ENCODE measurements at regions not wholly inside any gene's neighbourhood (a gene's known extent, or its start where the extent isn't known, plus 50 kb on each side); places are given as distances from the start of the nearest gene placed in this dataset.

GRCh38 chr20:51319522-51319921 lies 223.0 kb downstream of the NFATC2 start:
- H3K9ac ChIP-seq (ENCODE audit: low read length in 2 of 2) = no peak overlapping the region
- H3K27ac ChIP-seq (ENCODE audit: low read length) = no peak overlapping the region
- no peaks in the 10 kb centered on the region for H3K4me1 ChIP-seq (ENCODE audit: control insufficient read depth, insufficient read depth, low read length)
- no peaks in the 10 kb centered on the region for H3K36me3 ChIP-seq (ENCODE audit: control insufficient read depth in 2 of 2, insufficient read depth in 2 of 2, low read length in 2 of 2)
- H3K4me3 ChIP-seq (ENCODE audit: low read length in 2 of 2) = no peak overlapping the region
- peaks cover 0 to 7% of the 10 kb centered on the region in 2 donors for H3K27me3 ChIP-seq (ENCODE audit: control insufficient read depth in 1 of 2, insufficient read depth in 2 of 2, low read length in 2 of 2)
- peaks cover 0 to 3% of the 10 kb centered on the region in 2 donors for H3K9me3 ChIP-seq (ENCODE audit: control insufficient read depth in 2 of 2, low read length in 2 of 2)

- no peaks in the 10 kb centered on the region for H3K4me1 ChIP-seq (ENCODE audit: control insufficient read depth, insufficient read depth, low read length)
- H3K36me3 ChIP-seq (ENCODE audit: control insufficient read depth in 2 of 2, insufficient read depth in 2 of 2, low read length in 2 of 2) = no peaks in the 10 kb centered on the region
- no peak overlapping the region for H3K4me3 ChIP-seq (ENCODE audit: low read length in 2 of 2)
- no peak overlapping the region for H3K27ac ChIP-seq (ENCODE audit: low read length)
- peaks cover 0 to 7% of the 10 kb centered on the region in 2 donors for H3K27me3 ChIP-seq (ENCODE audit: control insufficient read depth in 1 of 2, insufficient read depth in 2 of 2, low read length in 2 of 2)
- H3K9me3 ChIP-seq (ENCODE audit: control insufficient read depth in 2 of 2, low read length in 2 of 2) = peaks cover 0 to 3% of the 10 kb centered on the region in 2 donors
- H3K9ac ChIP-seq (ENCODE audit: low read length in 2 of 2) = no peak overlapping the region
Measured at GRCh38 chr20:51318058-51318949, 224.2 kb downstream of the NFATC2 start.

- H3K36me3 ChIP-seq (ENCODE audit: control insufficient read depth in 2 of 2, insufficient read depth in 2 of 2, low read length in 2 of 2) = no peaks in the 10 kb centered on the region
- H3K4me3 ChIP-seq (ENCODE audit: low read length in 2 of 2) = no peak overlapping the region
- no peaks in the 10 kb centered on the region for H3K4me1 ChIP-seq (ENCODE audit: control insufficient read depth, insufficient read depth, low read length)
- H3K27me3 ChIP-seq (ENCODE audit: control insufficient read depth in 1 of 2, insufficient read depth in 2 of 2, low read length in 2 of 2) = peaks cover 0 to 7% of the 10 kb centered on the region in 2 donors
- H3K9ac ChIP-seq (ENCODE audit: low read length in 2 of 2) = no peak overlapping the region
- no peak overlapping the region for H3K27ac ChIP-seq (ENCODE audit: low read length)
- peaks cover 0 to 3% of the 10 kb centered on the region in 2 donors for H3K9me3 ChIP-seq (ENCODE audit: control insufficient read depth in 2 of 2, low read length in 2 of 2)
Measured at GRCh38 chr20:51315390-51315789, 227.1 kb downstream of the NFATC2 start.

GRCh38 chr20:51313358-51313827 lies 229.1 kb downstream of the NFATC2 start:
- Histone ChIP-seq H3K9ac (ENCODE audit: low read length in 2 of 2) (no peak overlapping the region), H3K36me3 (ENCODE audit: control insufficient read depth in 2 of 2, insufficient read depth in 2 of 2, low read length in 2 of 2) (no peaks in the 10 kb centered on the region), H3K4me3 (ENCODE audit: low read length in 2 of 2) (no peak overlapping the region), H3K27ac (ENCODE audit: low read length) (no peak overlapping the region), H3K4me1 (ENCODE audit: control insufficient read depth, insufficient read depth, low read length) (no peaks in the 10 kb centered on the region), H3K9me3 (ENCODE audit: control insufficient read depth in 2 of 2, low read length in 2 of 2) (peaks cover 0 to 3% of the 10 kb centered on the region in 2 donors), H3K27me3 (ENCODE audit: control insufficient read depth in 1 of 2, insufficient read depth in 2 of 2, low read length in 2 of 2) (peaks cover 0 to 7% of the 10 kb centered on the region in 2 donors)

GRCh38 chr20:51312480-51312783 lies 230.1 kb downstream of the NFATC2 start:
- no peaks in the 10 kb centered on the region for H3K27me3 ChIP-seq (ENCODE audit: control insufficient read depth in 1 of 2, insufficient read depth in 2 of 2, low read length in 2 of 2)
- H3K4me3 ChIP-seq (ENCODE audit: low read length in 2 of 2) = no peak overlapping the region
- H3K27ac ChIP-seq (ENCODE audit: low read length) = no peak overlapping the region
- no peaks in the 10 kb centered on the region for H3K36me3 ChIP-seq (ENCODE audit: control insufficient read depth in 2 of 2, insufficient read depth in 2 of 2, low read length in 2 of 2)
- peaks cover 0 to 3% of the 10 kb centered on the region in 2 donors for H3K9me3 ChIP-seq (ENCODE audit: control insufficient read depth in 2 of 2, low read length in 2 of 2)
- H3K4me1 ChIP-seq (ENCODE audit: control insufficient read depth, insufficient read depth, low read length) = no peaks in the 10 kb centered on the region
- no peak overlapping the region for H3K9ac ChIP-seq (ENCODE audit: low read length in 2 of 2)

GRCh38 chr20:51311636-51312479 lies 230.7 kb downstream of the NFATC2 start:
- H3K36me3 ChIP-seq (ENCODE audit: control insufficient read depth in 2 of 2, insufficient read depth in 2 of 2, low read length in 2 of 2) = no peaks in the 10 kb centered on the region
- no peaks in the 10 kb centered on the region for H3K27me3 ChIP-seq (ENCODE audit: control insufficient read depth in 1 of 2, insufficient read depth in 2 of 2, low read length in 2 of 2)
- no peak overlapping the region for H3K27ac ChIP-seq (ENCODE audit: low read length)
- peaks cover 0 to 3% of the 10 kb centered on the region in 2 donors for H3K9me3 ChIP-seq (ENCODE audit: control insufficient read depth in 2 of 2, low read length in 2 of 2)
- no peaks in the 10 kb centered on the region for H3K4me1 ChIP-seq (ENCODE audit: control insufficient read depth, insufficient read depth, low read length)
- no peak overlapping the region for H3K9ac ChIP-seq (ENCODE audit: low read length in 2 of 2)
- no peak overlapping the region for H3K4me3 ChIP-seq (ENCODE audit: low read length in 2 of 2)

GRCh38 chr20:51310216-51310615 lies 232.3 kb downstream of the NFATC2 start:
- H3K27ac ChIP-seq (ENCODE audit: low read length) = no peak overlapping the region
- H3K9ac ChIP-seq (ENCODE audit: low read length in 2 of 2) = no peak overlapping the region
- no peak overlapping the region for H3K4me3 ChIP-seq (ENCODE audit: low read length in 2 of 2)
- H3K9me3 ChIP-seq (ENCODE audit: control insufficient read depth in 2 of 2, low read length in 2 of 2) = no peaks in the 10 kb centered on the region
- H3K27me3 ChIP-seq (ENCODE audit: control insufficient read depth in 1 of 2, insufficient read depth in 2 of 2, low read length in 2 of 2) = no peaks in the 10 kb centered on the region
- H3K36me3 ChIP-seq (ENCODE audit: control insufficient read depth in 2 of 2, insufficient read depth in 2 of 2, low read length in 2 of 2) = no peaks in the 10 kb centered on the region
- peaks cover 6% of the 10 kb centered on the region for H3K4me1 ChIP-seq (ENCODE audit: control insufficient read depth, insufficient read depth, low read length)

- no peak overlapping the region for H3K27ac ChIP-seq (ENCODE audit: low read length)
- no peaks in the 10 kb centered on the region for H3K27me3 ChIP-seq (ENCODE audit: control insufficient read depth in 1 of 2, insufficient read depth in 2 of 2, low read length in 2 of 2)
- no peaks in the 10 kb centered on the region for H3K36me3 ChIP-seq (ENCODE audit: control insufficient read depth in 2 of 2, insufficient read depth in 2 of 2, low read length in 2 of 2)
- no peak overlapping the region for H3K4me3 ChIP-seq (ENCODE audit: low read length in 2 of 2)
- no peak overlapping the region for H3K9ac ChIP-seq (ENCODE audit: low read length in 2 of 2)
- H3K4me1 ChIP-seq (ENCODE audit: control insufficient read depth, insufficient read depth, low read length) = peaks cover 10% of the 10 kb centered on the region
- H3K9me3 ChIP-seq (ENCODE audit: control insufficient read depth in 2 of 2, low read length in 2 of 2) = no peaks in the 10 kb centered on the region
Measured at GRCh38 chr20:51309128-51309527, 233.4 kb downstream of the NFATC2 start.

- Histone ChIP-seq H3K4me3 (ENCODE audit: low read length in 2 of 2) (no peak overlapping the region), H3K4me1 (ENCODE audit: control insufficient read depth, insufficient read depth, low read length) (peaks cover 10% of the 10 kb centered on the region), H3K27ac (ENCODE audit: low read length) (no peak overlapping the region), H3K9me3 (ENCODE audit: control insufficient read depth in 2 of 2, low read length in 2 of 2) (no peaks in the 10 kb centered on the region), H3K9ac (ENCODE audit: low read length in 2 of 2) (no peak overlapping the region), H3K27me3 (ENCODE audit: control insufficient read depth in 1 of 2, insufficient read depth in 2 of 2, low read length in 2 of 2) (no peaks in the 10 kb centered on the region), H3K36me3 (ENCODE audit: control insufficient read depth in 2 of 2, insufficient read depth in 2 of 2, low read length in 2 of 2) (no peaks in the 10 kb centered on the region)
Measured at GRCh38 chr20:51306521-51307358, 235.8 kb downstream of the NFATC2 start.

- H3K4me1 ChIP-seq (ENCODE audit: control insufficient read depth, insufficient read depth, low read length) = peaks cover 10% of the 10 kb centered on the region
- no peak overlapping the region for H3K9ac ChIP-seq (ENCODE audit: low read length in 2 of 2)
- H3K27ac ChIP-seq (ENCODE audit: low read length) = no peak overlapping the region
- H3K27me3 ChIP-seq (ENCODE audit: control insufficient read depth in 1 of 2, insufficient read depth in 2 of 2, low read length in 2 of 2) = no peaks in the 10 kb centered on the region
- no peak overlapping the region for H3K4me3 ChIP-seq (ENCODE audit: low read length in 2 of 2)
- H3K9me3 ChIP-seq (ENCODE audit: control insufficient read depth in 2 of 2, low read length in 2 of 2) = no peaks in the 10 kb centered on the region
- H3K36me3 ChIP-seq (ENCODE audit: control insufficient read depth in 2 of 2, insufficient read depth in 2 of 2, low read length in 2 of 2) = no peaks in the 10 kb centered on the region
Measured at GRCh38 chr20:51306081-51306480, 236.4 kb downstream of the NFATC2 start.

Data from stomach smooth muscle (tissue), 2 donors.